Lung (tissue), 11 donors: ENCODE measurements at regions not wholly inside any gene's neighbourhood (a gene's known extent, or its start where the extent isn't known, plus 50 kb on each side); places are given as distances from the start of the nearest gene placed in this dataset.

Experiments used
- ATAC-seq: fragments of 200-7000 bp; cut with Tn5 transposase; one replicate; pipeline ENCODE4 v1.9.1; 2020; ENCODE audit warnings: moderate number of reproducible peaks; ENCODE audit not compliant: insufficient read depth, low FRiP score
- DNase-seq, 3 donors: peaks; one replicate each; pipeline ENCODE4 v3.0.0-alpha.2; 2013 to 2017
- H3K27ac ChIP-seq, 2 donors: one replicate each; pipeline ENCODE4 v1.5.1; 2013; ENCODE audit warnings: mild to moderate bottlenecking in 2 of 2, moderate library complexity in 2 of 2, control low read depth in 1 of 2, inconsistent platforms in 1 of 2, low read depth in 1 of 2, low read length in 1 of 2
- H3K27me3 ChIP-seq, 3 donors: one replicate each; pipeline ENCODE4 v1.5.1; 2013; ENCODE audit warnings: low read length in 2 of 3; ENCODE audit not compliant: control insufficient read depth in 3 of 3, insufficient read depth in 3 of 3
- H3K36me3 ChIP-seq, 4 donors: one replicate each; pipeline ENCODE4 v1.5.1; 2013; ENCODE audit warnings: low read length in 4 of 4, mild to moderate bottlenecking in 1 of 4, moderate library complexity in 1 of 4; ENCODE audit not compliant: control insufficient read depth in 4 of 4, insufficient read depth in 4 of 4
- H3K4me1 ChIP-seq, 5 donors: one replicate each; pipeline ENCODE4 v1.5.1; 2013; ENCODE audit warnings: low read length in 5 of 5, mild to moderate bottlenecking in 2 of 5, moderate library complexity in 1 of 5; ENCODE audit not compliant: control insufficient read depth in 5 of 5, insufficient read depth in 5 of 5
- H3K4me3 ChIP-seq: one replicate; pipeline ENCODE4 v1.5.1; 2013; ENCODE audit warnings: mild to moderate bottlenecking, control low read depth, moderate library complexity
- H3K9ac ChIP-seq, 2 donors: one replicate each; pipeline ENCODE4 v1.5.1; 2013; ENCODE audit warnings: low read length in 2 of 2, control low read depth in 1 of 2; ENCODE audit not compliant: insufficient read depth in 1 of 2
- H3K9me3 ChIP-seq, 4 donors: one replicate each; pipeline ENCODE4 v1.5.1; 2013; ENCODE audit warnings: low read length in 3 of 4, mild to moderate bottlenecking in 1 of 4, moderate library complexity in 1 of 4; ENCODE audit not compliant: control insufficient read depth in 4 of 4, insufficient read depth in 3 of 4
- CTCF ChIP-seq: IDR thresholded peaks from 2 replicates; pipeline ENCODE4 v1.5.1; 2012; ENCODE audit warnings: mild to moderate bottlenecking; ENCODE audit errors: control extremely low read depth, extremely low read depth
- whole genome bisulfite sequencing, 2 donors: extraction: QIAGEN DNeasy Blood & Tissue Kit; methylation state at CpG; one replicate each; pipeline ENCODE4 v1.1.7; 2013; 5-methylcytosine and 5-hydroxymethylcytosine counted together
- donor health status: control.
- donor health status: control.
- donor health status: Bipolar disorder and iron deficiency.
- donor health status: healthy.
- donor health status: DM: yes; HTN: yes; CAD: no.

GRCh38 chr12:32995623-32996022 lies 99.0 kb upstream of the PKP2 start:
- Histone ChIP-seq H3K4me1 (no peaks in the 10 kb centered on the region), H3K27ac (no peak overlapping the region), H3K9me3 (no peaks in the 10 kb centered on the region), H3K4me3 (no peak overlapping the region), H3K9ac (no peak overlapping the region), H3K36me3 (no peaks in the 10 kb centered on the region), H3K27me3 (no peaks in the 10 kb centered on the region)
- DNase-seq (no peak), ATAC-seq (no peak)
- TF ChIP-seq CTCF, result no peak
- WGBS, 2 donors, result 42 to 59% methylated on average over 2 of the region's 2 CpGs

GRCh38 chr12:32993404-32993803 lies 96.8 kb upstream of the PKP2 start:
- ATAC-seq, result no peak

DNA sequence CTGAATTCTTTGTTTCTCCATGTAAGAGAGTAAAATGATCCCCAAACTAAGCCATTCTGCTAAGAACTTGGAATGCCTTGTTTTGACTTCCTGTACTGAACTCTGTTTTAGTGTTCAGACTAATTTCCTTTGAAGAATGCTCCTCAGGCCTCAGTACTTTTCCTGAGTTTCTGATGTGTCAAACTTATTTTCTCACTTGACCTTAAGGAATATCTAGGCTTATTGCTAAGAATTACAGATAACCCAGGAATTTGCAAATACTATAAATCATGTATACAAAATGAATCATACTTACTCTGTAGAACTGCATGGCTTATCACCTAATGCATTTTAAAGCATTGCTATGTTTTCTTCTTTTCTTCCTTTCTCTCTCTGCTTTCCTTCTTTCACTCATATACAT lies 93.1 kb upstream of the PKP2 start:
- TF ChIP-seq CTCF, result no peak
- H3K9ac ChIP-seq, result no peak overlapping the region
- no peaks in the 10 kb centered on the region for H3K4me1 ChIP-seq
- H3K36me3 ChIP-seq, result no peaks in the 10 kb centered on the region
- peaks cover 0 to 2% (median 0%) of the 10 kb centered on the region in 4 donors for H3K9me3 ChIP-seq
- ATAC-seq (no peak), DNase-seq (no peak)
- no peak overlapping the region for H3K27ac ChIP-seq
- no peaks in the 10 kb centered on the region for H3K27me3 ChIP-seq
- H3K4me3 ChIP-seq, result no peak overlapping the region

More at GRCh38 chr12:32993404-32993803, 96.8 kb upstream of the PKP2 start:
- TF ChIP-seq CTCF, result no peak
- no peaks in the 10 kb centered on the region for H3K36me3 ChIP-seq
- no peaks in the 10 kb centered on the region for H3K27me3 ChIP-seq
- H3K4me1 ChIP-seq, result no peaks in the 10 kb centered on the region
- WGBS, 2 donors, result 77 to 84% methylated on average over 4 of the region's 4 CpGs
- DNase-seq, result no peak
- no peak overlapping the region for H3K4me3 ChIP-seq
- no peaks in the 10 kb centered on the region for H3K9me3 ChIP-seq
- H3K27ac ChIP-seq, result no peak overlapping the region
- no peak overlapping the region for H3K9ac ChIP-seq

DNA sequence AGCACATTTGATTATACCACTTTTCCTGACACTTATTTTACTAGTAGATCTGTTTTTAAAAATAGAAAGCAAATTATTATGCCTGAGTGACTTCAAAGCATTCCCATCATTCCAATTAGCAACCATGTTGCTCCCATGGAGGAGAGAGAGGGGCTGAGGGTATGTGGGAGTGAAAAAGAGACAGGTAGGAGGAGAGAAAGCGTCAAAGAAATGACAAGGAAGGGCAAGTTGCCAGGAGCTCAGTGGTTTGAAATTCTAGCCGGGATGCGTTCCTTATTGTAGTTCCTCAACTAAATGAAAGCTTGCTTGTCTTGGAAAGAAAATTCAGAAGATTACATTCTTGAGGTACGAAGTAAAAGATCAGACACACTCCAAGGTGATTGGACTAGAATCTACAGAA lies 92.4 kb upstream of the PKP2 start:
- Histone ChIP-seq H3K9ac (no peak overlapping the region), H3K36me3 (no peaks in the 10 kb centered on the region), H3K27me3 (no peaks in the 10 kb centered on the region), H3K4me3 (no peak overlapping the region), H3K4me1 (no peaks in the 10 kb centered on the region), H3K27ac (no peak overlapping the region), H3K9me3 (peaks cover 0 to 2% (median 0%) of the 10 kb centered on the region in 4 donors)
- ATAC-seq (no peak), DNase-seq (no peak)
- no peak for TF ChIP-seq CTCF
- 63 to 75% methylated on average over 4 of the region's 4 CpGs for WGBS, 2 donors
